OCI-LY3 (cell line): ENCODE measurements at regions not wholly inside any gene's neighbourhood (a gene's known extent, or its start where the extent isn't known, plus 50 kb on each side); places are given as distances from the start of the nearest gene placed in this dataset.

Experiments
- H2AFZ ChIP-seq: fragments of 200-600, 300-600 bp; shearing (Covaris generic); 2 replicates; pipeline ENCODE4 v1.6.0; 2014; ENCODE audit warnings: antibody characterized with exemption, low read depth, low read length
- H3K27ac ChIP-seq: fragments of 200-600, 300-600 bp; sonication (generic); 2 replicates; pipeline ENCODE4 v1.5.1; 2014; ENCODE audit warnings: mild to moderate bottlenecking, low read length, moderate library complexity, mixed read lengths
- H3K27me3 ChIP-seq: fragments of 200-600, 300-600 bp; sonication (generic); 2 replicates; pipeline ENCODE4 v1.6.1; 2014; ENCODE audit warnings: low read depth, low read length, mixed read lengths
- H3K36me3 ChIP-seq: fragments of 200-600, 300-600 bp; sonication (generic); replicated peaks from 2 replicates; pipeline ENCODE3; 2014; ENCODE audit warnings: low read depth, low read length, mixed read lengths
- H3K4me1 ChIP-seq: fragments of 300-600, 200-600 bp; sonication (generic); 2 replicates; pipeline ENCODE4 v1.6.1; 2014; ENCODE audit warnings: low read length, mixed read lengths
- H3K4me2 ChIP-seq: fragments of 200-600, 300-600 bp; sonication (generic); 2 replicates; pipeline ENCODE4 v1.6.1; 2014; ENCODE audit warnings: low read length, mixed read lengths
- H3K4me3 ChIP-seq: fragments of 300-600, 200-600 bp; sonication (generic); 2 replicates; pipeline ENCODE4 v1.5.1; 2014; ENCODE audit warnings: antibody characterized with exemption, mild to moderate bottlenecking, low read length, moderate library complexity
- H3K79me2 ChIP-seq: fragments of 300-600, 200-600 bp; shearing (Covaris generic); 2 replicates; pipeline ENCODE4 v1.6.1; 2014; ENCODE audit warnings: mild to moderate bottlenecking, low read length, mixed read lengths
- H3K9ac ChIP-seq: fragments of 300-600, 200-600 bp; shearing (Covaris generic); 2 replicates; pipeline ENCODE4 v1.6.0; 2014; ENCODE audit warnings: mild to moderate bottlenecking, low read length, moderate library complexity
- H3K9me3 ChIP-seq: fragments of 200-600, 300-600 bp; shearing (Covaris generic); 2 replicates; pipeline ENCODE4 v1.6.1; 2014; ENCODE audit warnings: low read length, mixed read lengths; ENCODE audit not compliant: insufficient read depth
- H4K20me1 ChIP-seq: fragments of 200-600, 300-600 bp; sonication (generic); 2 replicates; pipeline ENCODE4 v1.6.1; 2016; ENCODE audit warnings: low read length, mixed read lengths; ENCODE audit not compliant: insufficient read depth
- CTCF ChIP-seq: fragments of 200-600, 300-600 bp; sonication (generic); IDR thresholded peaks from 2 replicates; pipeline ENCODE4 v1.5.1; 2014; ENCODE audit warnings: antibody characterized with exemption, low read length, low read depth
- EZH2phosphoT487 ChIP-seq: fragments of 200-600 bp; shearing (Covaris generic); IDR thresholded peaks from 2 replicates; pipeline ENCODE4 v1.6.1; 2018; ENCODE audit warnings: antibody characterized with exemption, mixed run types, low read depth

GRCh38 chr2:145800151-145801091 is 1280.5 kb upstream of the ZEB2 start:
- no peaks in the 10 kb centered on the region for H3K9me3 ChIP-seq
- no peak overlapping the region for H3K4me2 ChIP-seq
- no peaks in the 10 kb centered on the region for H3K27me3 ChIP-seq
- no peak overlapping the region for H2AFZ ChIP-seq
- no peaks in the 10 kb centered on the region for H3K36me3 ChIP-seq
- no peaks in the 10 kb centered on the region for H3K79me2 ChIP-seq
- no peaks in the 10 kb centered on the region for H4K20me1 ChIP-seq
- H3K9ac ChIP-seq = no peak overlapping the region
- TF ChIP-seq CTCF (no peak), EZH2phosphoT487 (no peak)
- no peak overlapping the region for H3K4me3 ChIP-seq
- H3K4me1 ChIP-seq = no peaks in the 10 kb centered on the region
- no peak overlapping the region for H3K27ac ChIP-seq

- no peak overlapping the region for H3K4me2 ChIP-seq
- no peak overlapping the region for H3K9ac ChIP-seq
- H3K27ac ChIP-seq = no peak overlapping the region
- H4K20me1 ChIP-seq = no peaks in the 10 kb centered on the region
- H3K36me3 ChIP-seq = no peaks in the 10 kb centered on the region
- H3K27me3 ChIP-seq = no peaks in the 10 kb centered on the region
- H3K4me1 ChIP-seq = no peaks in the 10 kb centered on the region
- no peak for TF ChIP-seq EZH2phosphoT487
- TF ChIP-seq CTCF = no peak
- no peaks in the 10 kb centered on the region for H3K9me3 ChIP-seq
- no peak overlapping the region for H3K4me3 ChIP-seq
- no peak overlapping the region for H2AFZ ChIP-seq
- no peaks in the 10 kb centered on the region for H3K79me2 ChIP-seq
Measured at GRCh38 chr2:145799595-145800108, 1279.7 kb upstream of the ZEB2 start.

- H3K9ac ChIP-seq = no peak overlapping the region
- no peak overlapping the region for H3K4me3 ChIP-seq
- no peak overlapping the region for H2AFZ ChIP-seq
- no peaks in the 10 kb centered on the region for H3K9me3 ChIP-seq
- no peak for TF ChIP-seq CTCF
- TF ChIP-seq EZH2phosphoT487 = no peak
- H3K4me2 ChIP-seq = no peak overlapping the region
- no peaks in the 10 kb centered on the region for H3K4me1 ChIP-seq
- no peaks in the 10 kb centered on the region for H3K27me3 ChIP-seq
- H3K79me2 ChIP-seq = no peaks in the 10 kb centered on the region
- H3K36me3 ChIP-seq = no peaks in the 10 kb centered on the region
- H3K27ac ChIP-seq = no peak overlapping the region
- H4K20me1 ChIP-seq = no peaks in the 10 kb centered on the region
Measured at GRCh38 chr2:145798419-145798818, 1278.5 kb upstream of the ZEB2 start.

GRCh38 chr2:145797692-145798091 is 1277.8 kb upstream of the ZEB2 start:
- no peaks in the 10 kb centered on the region for H4K20me1 ChIP-seq
- H3K9me3 ChIP-seq = no peaks in the 10 kb centered on the region
- H3K4me1 ChIP-seq = no peaks in the 10 kb centered on the region
- no peaks in the 10 kb centered on the region for H3K36me3 ChIP-seq
- no peak overlapping the region for H2AFZ ChIP-seq
- no peaks in the 10 kb centered on the region for H3K79me2 ChIP-seq
- no peaks in the 10 kb centered on the region for H3K27me3 ChIP-seq
- no peak overlapping the region for H3K27ac ChIP-seq
- TF ChIP-seq EZH2phosphoT487 = no peak
- no peak for TF ChIP-seq CTCF
- H3K4me3 ChIP-seq = no peak overlapping the region
- no peak overlapping the region for H3K4me2 ChIP-seq
- H3K9ac ChIP-seq = no peak overlapping the region
